ENCODE measurements at regions not wholly inside any gene's neighbourhood (a gene's known extent, or its start where the extent isn't known, plus 50 kb on each side); places are given as distances from the start of the nearest gene placed in this dataset.
"Not testable (repeated sequence)": the region's sequence is repeated elsewhere in the genome, so short reads cannot be mapped to it uniquely, and the experiment has no call there.

GRCh38 chr6:113370508-113371502, 486.3 kb upstream of the MARCKS start:
- H3K36me3 Mint-ChIP-seq (ENCODE audit: low read depth): no peaks in the 10 kb centered on the region
- no peak overlapping the region for H3K4me3 Mint-ChIP-seq
- H3K27me3 Mint-ChIP-seq (ENCODE audit: low read depth): no peaks in the 10 kb centered on the region
- no peaks in the 10 kb centered on the region for H3K9me3 Mint-ChIP-seq
- H3K27ac Mint-ChIP-seq: no peak overlapping the region
- H3K4me1 Mint-ChIP-seq (ENCODE audit: low read depth): no peaks in the 10 kb centered on the region

DNA sequence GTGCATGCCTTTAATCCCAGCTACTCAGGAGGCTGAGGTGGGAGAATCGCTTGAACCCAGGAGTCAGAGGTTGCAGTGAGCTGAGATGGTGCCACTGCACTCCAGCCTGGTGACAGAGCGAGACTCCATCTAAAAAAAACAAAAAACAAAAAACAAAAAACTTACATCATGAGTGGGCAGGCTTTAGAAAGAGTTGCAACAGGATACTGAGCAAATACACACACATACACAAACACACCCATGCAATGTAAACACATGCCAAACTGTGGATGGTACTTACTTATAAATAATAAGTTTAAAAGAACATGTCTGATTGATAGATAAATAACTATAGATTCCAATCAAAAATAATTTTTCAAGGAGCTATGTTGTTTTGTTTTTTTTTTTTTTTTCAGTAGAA, 481.7 kb upstream of the MARCKS start:
- H3K4me1 Mint-ChIP-seq (ENCODE audit: low read depth); H3K27me3 Mint-ChIP-seq (ENCODE audit: low read depth); H3K4me3 Mint-ChIP-seq; H3K9me3 Mint-ChIP-seq; H3K36me3 Mint-ChIP-seq (ENCODE audit: low read depth); H3K27ac Mint-ChIP-seq: not testable (repeated sequence)

- H3K9me3 Mint-ChIP-seq: no peaks in the 10 kb centered on the region
- no peaks in the 10 kb centered on the region for H3K4me1 Mint-ChIP-seq (ENCODE audit: low read depth)
- no peak overlapping the region for H3K27ac Mint-ChIP-seq
- no peak overlapping the region for H3K4me3 Mint-ChIP-seq
- H3K36me3 Mint-ChIP-seq (ENCODE audit: low read depth): no peaks in the 10 kb centered on the region
- H3K27me3 Mint-ChIP-seq (ENCODE audit: low read depth): no peaks in the 10 kb centered on the region
These were observed 480.9 kb upstream of the MARCKS start for GRCh38 chr6:113375950-113376846.

DNA sequence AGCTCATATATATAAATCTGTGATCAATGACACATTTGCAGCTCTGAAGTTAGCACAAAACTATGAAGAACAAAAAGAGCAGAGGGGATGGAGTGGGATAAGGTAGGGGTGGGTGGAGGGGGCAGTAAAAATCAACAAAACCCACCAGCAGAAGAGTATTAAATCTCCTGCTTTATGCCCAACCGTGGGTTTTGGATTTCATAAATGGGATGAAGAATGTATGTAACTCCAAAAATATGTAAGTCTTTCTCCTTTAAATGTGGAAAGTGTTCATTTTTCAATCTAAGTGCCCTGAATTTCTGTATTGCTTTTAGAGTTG, 480.3 kb upstream of the MARCKS start:
- H3K27ac Mint-ChIP-seq: no peak overlapping the region
- H3K4me1 Mint-ChIP-seq (ENCODE audit: low read depth): no peaks in the 10 kb centered on the region
- H3K27me3 Mint-ChIP-seq (ENCODE audit: low read depth): no peaks in the 10 kb centered on the region
- no peaks in the 10 kb centered on the region for H3K36me3 Mint-ChIP-seq (ENCODE audit: low read depth)
- H3K4me3 Mint-ChIP-seq: no peak overlapping the region
- no peaks in the 10 kb centered on the region for H3K9me3 Mint-ChIP-seq

DNA sequence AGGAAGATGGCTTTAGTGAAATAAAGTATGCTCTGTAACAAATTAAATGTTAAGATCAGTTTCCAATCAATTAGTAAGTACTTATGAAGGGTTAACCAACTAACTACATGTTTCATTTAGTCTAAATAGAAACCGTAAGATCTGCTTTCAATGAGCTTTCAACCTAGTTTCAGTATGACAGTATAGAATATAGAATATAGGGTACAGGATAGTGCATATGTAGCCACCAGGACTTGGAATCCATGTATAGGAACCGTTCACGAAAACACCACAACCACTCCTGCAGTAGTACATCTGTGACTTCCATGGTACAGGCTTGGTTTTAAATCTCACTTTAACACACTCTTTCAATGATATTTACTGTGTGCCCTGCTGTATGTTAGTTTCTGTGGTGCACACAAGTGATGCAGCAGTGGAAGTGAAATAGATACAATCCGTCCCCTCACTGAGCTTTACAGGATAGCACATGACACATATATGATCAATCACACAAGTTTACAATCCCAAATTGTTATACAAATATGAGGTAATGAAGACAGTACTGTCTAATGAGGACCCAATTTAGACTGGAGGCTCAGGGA, 479.7 kb upstream of the MARCKS start:
- no peaks in the 10 kb centered on the region for H3K27me3 Mint-ChIP-seq (ENCODE audit: low read depth)
- no peaks in the 10 kb centered on the region for H3K36me3 Mint-ChIP-seq (ENCODE audit: low read depth)
- H3K4me1 Mint-ChIP-seq (ENCODE audit: low read depth): no peaks in the 10 kb centered on the region
- no peak overlapping the region for H3K4me3 Mint-ChIP-seq
- no peak overlapping the region for H3K27ac Mint-ChIP-seq
- H3K9me3 Mint-ChIP-seq: no peaks in the 10 kb centered on the region

DNA sequence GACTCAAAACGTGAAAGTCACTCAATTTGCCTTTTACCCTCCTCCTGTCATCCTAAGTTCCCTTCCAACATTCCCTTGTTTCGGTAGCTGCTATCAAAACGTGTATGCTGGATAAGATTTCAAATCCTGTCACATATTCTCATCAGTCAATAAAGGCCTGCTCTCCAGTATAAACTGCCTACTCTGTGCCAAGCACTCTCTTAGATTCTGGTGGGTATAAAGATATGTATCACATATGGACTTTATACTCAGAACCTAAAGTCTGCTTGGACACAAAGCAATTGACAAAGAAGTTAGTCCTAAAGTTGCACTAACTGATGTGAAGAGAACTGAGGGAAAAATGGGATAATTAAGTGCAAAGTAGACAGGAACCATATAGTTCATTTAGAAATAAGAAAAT, 476.6 kb upstream of the MARCKS start:
- Mint-ChIP-seq H3K27ac (no peak overlapping the region), H3K27me3 (ENCODE audit: low read depth) (no peaks in the 10 kb centered on the region), H3K4me1 (ENCODE audit: low read depth) (no peaks in the 10 kb centered on the region), H3K4me3 (no peak overlapping the region), H3K9me3 (no peaks in the 10 kb centered on the region), H3K36me3 (ENCODE audit: low read depth) (no peaks in the 10 kb centered on the region)

GRCh38 chr6:113381232-113381631, 475.9 kb upstream of the MARCKS start:
- Mint-ChIP-seq H3K27ac (no peak overlapping the region), H3K4me3 (no peak overlapping the region), H3K4me1 (ENCODE audit: low read depth) (no peaks in the 10 kb centered on the region), H3K27me3 (ENCODE audit: low read depth) (no peaks in the 10 kb centered on the region), H3K36me3 (ENCODE audit: low read depth) (no peaks in the 10 kb centered on the region), H3K9me3 (no peaks in the 10 kb centered on the region)

- Mint-ChIP-seq H3K9me3 (no peaks in the 10 kb centered on the region), H3K4me3 (no peak overlapping the region), H3K36me3 (ENCODE audit: low read depth) (no peaks in the 10 kb centered on the region), H3K27me3 (ENCODE audit: low read depth) (no peaks in the 10 kb centered on the region), H3K4me1 (ENCODE audit: low read depth) (no peaks in the 10 kb centered on the region), H3K27ac (no peak overlapping the region)
These were observed 475.2 kb upstream of the MARCKS start for GRCh38 chr6:113381959-113382358.

DNA sequence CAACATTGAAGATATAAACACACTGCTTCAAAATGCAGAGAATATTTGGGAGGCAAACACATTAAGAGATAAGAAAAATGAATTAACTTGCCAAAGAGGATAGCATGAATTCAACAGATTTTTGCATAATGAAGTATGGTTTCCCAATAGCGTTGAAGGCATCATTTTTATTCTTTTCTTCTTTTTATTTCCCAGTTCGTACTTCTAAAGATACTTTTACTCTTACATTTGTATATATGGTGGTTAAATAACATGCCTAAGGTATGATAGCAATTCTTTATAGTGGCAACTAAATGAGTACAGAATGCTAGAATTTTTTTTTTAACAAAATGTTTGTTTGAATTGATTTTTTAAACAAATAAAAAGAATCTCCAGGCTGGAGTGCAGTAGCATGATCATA, 473.4 kb upstream of the MARCKS start:
- Mint-ChIP-seq H3K36me3 (ENCODE audit: low read depth) (no peaks in the 10 kb centered on the region), H3K4me3 (no peak overlapping the region), H3K27ac (no peak overlapping the region), H3K4me1 (ENCODE audit: low read depth) (no peaks in the 10 kb centered on the region), H3K9me3 (no peaks in the 10 kb centered on the region), H3K27me3 (ENCODE audit: low read depth) (no peaks in the 10 kb centered on the region)

- H3K4me3 Mint-ChIP-seq: no peak overlapping the region
These were observed 472.1 kb upstream of the MARCKS start for GRCh38 chr6:113385020-113385431.

DNA sequence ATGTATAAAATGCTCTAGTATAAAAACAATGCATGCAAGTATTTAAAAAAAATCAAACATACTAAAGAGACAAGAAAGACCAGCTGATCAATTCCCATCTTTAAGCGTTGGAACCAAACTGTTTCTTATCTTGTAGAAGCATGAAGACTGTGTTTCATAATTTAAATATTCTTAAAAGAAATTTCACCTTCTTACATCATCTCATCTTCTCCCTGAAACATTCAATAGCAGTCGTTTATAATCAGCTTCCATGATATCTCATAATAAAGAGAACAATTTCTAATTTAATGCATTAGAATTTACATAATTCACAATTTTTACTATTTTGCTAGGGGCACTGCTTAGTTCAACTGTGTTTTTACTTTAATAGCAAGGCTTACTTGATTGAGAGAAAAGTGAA, 468.1 kb upstream of the MARCKS start:
- H3K4me3 Mint-ChIP-seq: no peak overlapping the region
- H3K27ac Mint-ChIP-seq: no peak overlapping the region
- no peaks in the 10 kb centered on the region for H3K4me1 Mint-ChIP-seq (ENCODE audit: low read depth)
- no peaks in the 10 kb centered on the region for H3K36me3 Mint-ChIP-seq (ENCODE audit: low read depth)
- H3K9me3 Mint-ChIP-seq: no peaks in the 10 kb centered on the region
- H3K27me3 Mint-ChIP-seq (ENCODE audit: low read depth): no peaks in the 10 kb centered on the region

More at GRCh38 chr6:113385020-113385431, 472.1 kb upstream of the MARCKS start:
- H3K4me1 Mint-ChIP-seq (ENCODE audit: low read depth): no peaks in the 10 kb centered on the region
- no peaks in the 10 kb centered on the region for H3K27me3 Mint-ChIP-seq (ENCODE audit: low read depth)
- no peak overlapping the region for H3K27ac Mint-ChIP-seq
- no peaks in the 10 kb centered on the region for H3K36me3 Mint-ChIP-seq (ENCODE audit: low read depth)
- H3K9me3 Mint-ChIP-seq: no peaks in the 10 kb centered on the region

DNA sequence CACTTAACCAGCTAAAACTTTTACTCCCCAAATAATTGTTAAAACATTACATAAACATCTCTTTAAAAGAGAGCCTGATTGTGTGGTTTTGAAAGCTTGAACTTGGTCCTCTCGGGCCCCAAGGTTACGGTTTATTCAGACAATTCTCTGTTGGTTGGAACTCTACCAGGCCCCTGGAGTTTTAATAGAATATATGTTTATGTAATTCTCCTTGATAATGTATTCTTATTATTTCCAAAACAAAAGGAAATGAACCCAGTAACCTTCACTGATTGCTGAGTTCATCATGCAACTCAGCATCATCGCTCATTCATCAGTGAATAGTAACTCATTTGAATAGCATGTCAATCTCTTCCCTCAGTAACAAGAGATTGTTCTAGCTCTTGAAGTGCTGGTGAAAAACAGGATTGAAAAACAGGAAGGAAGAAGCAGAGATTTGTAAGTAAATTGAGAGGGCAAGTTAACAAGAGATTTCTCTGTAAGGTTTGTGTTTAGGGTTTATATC, 464.5 kb upstream of the MARCKS start:
- Mint-ChIP-seq H3K27me3 (ENCODE audit: low read depth) (no peaks in the 10 kb centered on the region), H3K4me1 (ENCODE audit: low read depth) (no peaks in the 10 kb centered on the region), H3K9me3 (no peaks in the 10 kb centered on the region), H3K27ac (no peak overlapping the region), H3K36me3 (ENCODE audit: low read depth) (no peaks in the 10 kb centered on the region), H3K4me3 (no peak overlapping the region)

DNA sequence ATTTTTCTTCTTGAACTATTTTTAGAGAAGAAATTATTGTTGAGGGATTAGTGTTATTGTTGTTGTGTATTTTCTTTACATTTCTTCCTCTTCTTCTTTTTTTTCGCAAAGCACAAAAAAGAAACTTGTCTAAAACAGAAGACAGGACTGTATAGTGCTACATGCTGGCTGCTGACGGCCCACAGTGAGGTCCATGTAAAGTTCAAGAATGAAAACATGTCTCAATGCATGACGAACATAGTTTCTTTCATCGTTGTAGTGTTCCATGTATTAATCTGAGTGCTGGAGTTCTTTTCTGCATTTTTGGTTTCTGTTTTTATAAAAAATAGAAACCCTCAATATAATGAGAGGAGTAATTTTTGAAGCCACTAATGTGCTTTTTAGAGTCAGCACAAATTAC, 462.9 kb upstream of the MARCKS start:
- Mint-ChIP-seq H3K4me3 (no peak overlapping the region), H3K27ac (no peak overlapping the region), H3K9me3 (no peaks in the 10 kb centered on the region), H3K27me3 (ENCODE audit: low read depth) (no peaks in the 10 kb centered on the region), H3K36me3 (ENCODE audit: low read depth) (no peaks in the 10 kb centered on the region), H3K4me1 (ENCODE audit: low read depth) (no peaks in the 10 kb centered on the region)

- H3K4me3 Mint-ChIP-seq: no peak overlapping the region
- H3K27me3 Mint-ChIP-seq (ENCODE audit: low read depth): no peaks in the 10 kb centered on the region
- H3K36me3 Mint-ChIP-seq (ENCODE audit: low read depth): no peaks in the 10 kb centered on the region
- no peaks in the 10 kb centered on the region for H3K4me1 Mint-ChIP-seq (ENCODE audit: low read depth)
- no peak overlapping the region for H3K27ac Mint-ChIP-seq
- no peaks in the 10 kb centered on the region for H3K9me3 Mint-ChIP-seq
These were observed 462.4 kb upstream of the MARCKS start for GRCh38 chr6:113394729-113395128.

Data from T-helper 1 cell treated with Interleukin-12 subunit alpha and Interleukin-12 subunit beta and Interleukin-4 antibody, amounts not matched to agents 30 μg/mL and 1 μg/mL, for 36 hours (primary cell).